ENCODE measurements at regions not wholly inside any gene's neighbourhood (a gene's known extent, or its start where the extent isn't known, plus 50 kb on each side); places are given as distances from the start of the nearest gene placed in this dataset.

DNA sequence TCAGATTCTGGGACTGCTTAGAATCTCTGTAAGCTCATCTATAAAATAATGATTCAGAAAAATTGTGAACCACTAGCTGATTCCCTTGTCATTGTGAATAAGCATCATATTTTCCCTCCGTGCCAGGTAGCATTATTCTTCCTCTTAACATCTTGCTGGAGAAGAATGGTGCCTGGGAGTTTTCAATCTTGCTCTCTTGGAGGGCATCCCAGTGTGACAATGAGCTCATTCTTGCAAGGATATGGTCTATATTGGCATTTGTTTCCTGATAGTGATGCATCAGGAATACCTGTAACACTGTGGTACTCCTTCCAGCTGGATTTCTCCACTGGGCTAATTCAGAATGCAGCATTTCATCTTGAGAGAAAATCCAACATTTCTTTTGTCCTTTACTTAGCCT, 126.4 kb upstream of the ITGB1 start:
- TF ChIP-seq, protein P1, sequence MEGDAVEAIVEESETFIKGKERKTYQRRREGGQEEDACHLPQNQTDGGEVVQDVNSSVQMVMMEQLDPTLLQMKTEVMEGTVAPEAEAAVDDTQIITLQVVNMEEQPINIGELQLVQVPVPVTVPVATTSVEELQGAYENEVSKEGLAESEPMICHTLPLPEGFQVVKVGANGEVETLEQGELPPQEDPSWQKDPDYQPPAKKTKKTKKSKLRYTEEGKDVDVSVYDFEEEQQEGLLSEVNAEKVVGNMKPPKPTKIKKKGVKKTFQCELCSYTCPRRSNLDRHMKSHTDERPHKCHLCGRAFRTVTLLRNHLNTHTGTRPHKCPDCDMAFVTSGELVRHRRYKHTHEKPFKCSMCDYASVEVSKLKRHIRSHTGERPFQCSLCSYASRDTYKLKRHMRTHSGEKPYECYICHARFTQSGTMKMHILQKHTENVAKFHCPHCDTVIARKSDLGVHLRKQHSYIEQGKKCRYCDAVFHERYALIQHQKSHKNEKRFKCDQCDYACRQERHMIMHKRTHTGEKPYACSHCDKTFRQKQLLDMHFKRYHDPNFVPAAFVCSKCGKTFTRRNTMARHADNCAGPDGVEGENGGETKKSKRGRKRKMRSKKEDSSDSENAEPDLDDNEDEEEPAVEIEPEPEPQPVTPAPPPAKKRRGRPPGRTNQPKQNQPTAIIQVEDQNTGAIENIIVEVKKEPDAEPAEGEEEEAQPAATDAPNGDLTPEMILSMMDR (conservative IDR thresholded peaks at IDR 0.05; ENCODE audit: low read depth, low read length): no peak
- no peak for TF ChIP-seq EZH2 (IDR thresholded peaks at IDR 0.05; ENCODE audit: low read length, unreplicated experiment)
